WTC11 (cell line): ENCODE measurements at regions not wholly inside any gene's neighbourhood (a gene's known extent, or its start where the extent isn't known, plus 50 kb on each side); places are given as distances from the start of the nearest gene placed in this dataset.

Source experiments
- ATAC-seq: fragments of 200-7000 bp; cut with Tn5 transposase; 2 replicates; pipeline ENCODE4 v1.10.0; 2021; ENCODE audit warnings: mild to moderate bottlenecking, moderate library complexity
- CTCF ChIA-PET: fragments of 300-600 bp; sonication (Branson Sonifier 250); formaldehyde crosslinking; loops from one replicate; lab custom pipeline; 2021; ENCODE audit warnings: antibody characterized with exemption; lab: Charles Lee
- POLR2A ChIA-PET: fragments of 350-600 bp; sonication (Branson Sonifier 250); formaldehyde crosslinking; loops from one replicate; lab custom pipeline; 2021; ENCODE audit warnings: antibody characterized with exemption; lab: Charles Lee
- DNase-seq: peaks from one replicate; pipeline ENCODE4 v3.0.0; 2021; ENCODE audit warnings: low spot score
- H3K27ac Mint-ChIP-seq: 2 replicates; pipeline ENCODE4 v1.8.0; 2021; ENCODE audit warnings: mixed read lengths
- H3K27me3 Mint-ChIP-seq: 2 replicates; pipeline ENCODE4 v1.8.0; 2021; ENCODE audit warnings: low read depth, mild to moderate bottlenecking, moderate library complexity, mixed read lengths
- H3K36me3 Mint-ChIP-seq: 2 replicates; pipeline ENCODE4 v1.8.0; 2021; ENCODE audit warnings: mixed read lengths
- H3K4me1 Mint-ChIP-seq: 2 replicates; pipeline ENCODE4 v1.8.0; 2022; ENCODE audit warnings: mixed read lengths
- H3K4me3 Mint-ChIP-seq: 2 replicates; pipeline ENCODE4 v1.8.0; 2021; ENCODE audit warnings: mild to moderate bottlenecking, moderate library complexity, mixed read lengths
- H3K9me3 Mint-ChIP-seq: 2 replicates; pipeline ENCODE4 v1.8.0; 2021; ENCODE audit warnings: mixed read lengths
- ATF2 ChIP-seq: sonication (generic); formaldehyde crosslinking; IDR thresholded peaks from 2 replicates; pipeline ENCODE4 v1.8.1; 2022; ENCODE audit warnings: low read depth, missing genetic modification reagents, borderline replicate concordance
- CBFB ChIP-seq: sonication (generic); formaldehyde crosslinking; IDR thresholded peaks from 2 replicates; pipeline ENCODE4 v1.8.1; 2022; ENCODE audit warnings: mild to moderate bottlenecking, low read depth, missing genetic modification reagents
- FOXP1 ChIP-seq: sonication (generic); formaldehyde crosslinking; IDR thresholded peaks from 2 replicates; pipeline ENCODE4 v1.8.0; 2022; ENCODE audit warnings: missing genetic modification reagents, mild to moderate bottlenecking, moderate library complexity, borderline replicate concordance
- GABPB1 ChIP-seq: sonication (generic); formaldehyde crosslinking; IDR thresholded peaks from 2 replicates; pipeline ENCODE4 v1.8.1; 2023; ENCODE audit warnings: mild to moderate bottlenecking, missing genetic modification reagents
- GRHL2 ChIP-seq: fragments of 250-450 bp; sonication (Bioruptor Pico); IDR thresholded peaks from 2 replicates; pipeline ENCODE4 v1.8.0; 2022; ENCODE audit warnings: mild to moderate bottlenecking, moderate library complexity; ENCODE audit not compliant: insufficient replicate concordance, severe bottlenecking
- JAZF1 ChIP-seq: fragments of 250-450 bp; sonication (Bioruptor Pico); IDR thresholded peaks from 2 replicates; pipeline ENCODE4 v1.9.0; 2021; ENCODE audit warnings: moderate library complexity, mild to moderate bottlenecking, inconsistent platforms
- JUN ChIP-seq: sonication (generic); formaldehyde crosslinking; IDR thresholded peaks from 2 replicates; pipeline ENCODE4 v1.8.0; 2023; ENCODE audit warnings: mild to moderate bottlenecking, missing genetic modification reagents
- MLX ChIP-seq: sonication (generic); formaldehyde crosslinking; IDR thresholded peaks from 2 replicates; pipeline ENCODE4 v1.8.1; 2023; ENCODE audit warnings: mild to moderate bottlenecking, missing genetic modification reagents, moderate library complexity
- NFATC4 ChIP-seq: fragments of 250-450 bp; sonication (Bioruptor Pico); IDR thresholded peaks from 2 replicates; pipeline ENCODE4 v1.9.0; 2021; ENCODE audit warnings: mild to moderate bottlenecking
- NFE2L1 ChIP-seq: sonication (generic); formaldehyde crosslinking; IDR thresholded peaks from 2 replicates; pipeline ENCODE4 v1.8.1; 2023; ENCODE audit warnings: missing genetic modification reagents
- NR1H2 ChIP-seq: sonication (generic); formaldehyde crosslinking; IDR thresholded peaks from 2 replicates; pipeline ENCODE4 v1.9.0; 2021; ENCODE audit warnings: mild to moderate bottlenecking, moderate library complexity, missing genetic modification reagents
- NR3C1 ChIP-seq: sonication (generic); formaldehyde crosslinking; conservative IDR thresholded peaks from 2 replicates; pipeline ENCODE4 v1.8.1; 2023; ENCODE audit warnings: low read depth, mild to moderate bottlenecking, missing genetic modification reagents
- PRDM15 ChIP-seq: sonication (generic); formaldehyde crosslinking; IDR thresholded peaks from 2 replicates; pipeline ENCODE4 v1.8.0; 2022; ENCODE audit warnings: missing genetic modification reagents
- RORB ChIP-seq: fragments of 250-450 bp; sonication (Bioruptor Pico); IDR thresholded peaks from 2 replicates; pipeline ENCODE4 v1.9.0; 2021; ENCODE audit warnings: mild to moderate bottlenecking
- SOX15 ChIP-seq: fragments of 250-450 bp; sonication (Bioruptor Pico); IDR thresholded peaks from 2 replicates; pipeline ENCODE4 v1.9.0; 2021; ENCODE audit warnings: mild to moderate bottlenecking
- TP53 ChIP-seq: sonication (generic); formaldehyde crosslinking; IDR thresholded peaks from 2 replicates; pipeline ENCODE4 v1.8.1; 2023; ENCODE audit warnings: mild to moderate bottlenecking, missing genetic modification reagents
- ZNF263 ChIP-seq: sonication (generic); formaldehyde crosslinking; IDR thresholded peaks from 2 replicates; pipeline ENCODE4 v1.8.1; 2022; ENCODE audit warnings: low read depth, mild to moderate bottlenecking, moderate library complexity, missing genetic modification reagents
- ZNF425 ChIP-seq: fragments of 250-450 bp; sonication (Bioruptor Pico); conservative IDR thresholded peaks from 2 replicates; pipeline ENCODE4 v1.9.0; 2021; ENCODE audit warnings: mild to moderate bottlenecking
- TF ChIP-seq, protein P1 (sequence below): sonication (generic); formaldehyde crosslinking; IDR thresholded peaks from 2 replicates; pipeline ENCODE4 v1.8.1; 2023; ENCODE audit warnings: mild to moderate bottlenecking, missing genetic modification reagents, borderline replicate concordance
- TF ChIP-seq, protein P2 (sequence below): sonication (generic); formaldehyde crosslinking; conservative IDR thresholded peaks from 2 replicates; pipeline ENCODE4 v1.8.1; 2022; ENCODE audit warnings: mild to moderate bottlenecking, missing genetic modification reagents

DNA sequence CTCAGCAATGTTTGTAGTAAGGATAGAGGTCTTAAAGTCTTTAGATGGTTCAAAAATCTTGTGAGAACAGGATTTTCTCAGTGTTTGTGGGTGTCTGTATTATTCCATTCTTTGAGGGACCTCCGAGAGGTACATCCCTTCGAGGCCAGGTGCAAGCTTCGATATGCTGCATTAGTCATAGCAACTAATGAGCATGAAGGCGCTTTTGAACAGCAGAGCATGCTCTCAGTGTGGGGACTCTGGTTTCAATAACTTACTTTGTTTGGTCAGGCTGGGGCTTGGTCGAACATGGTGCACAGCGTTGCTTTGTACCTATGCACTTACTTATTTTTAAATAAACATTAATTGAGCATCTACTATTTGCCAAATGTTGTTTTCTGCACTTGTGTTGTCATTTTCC is 297.9 kb downstream of the CLIC5 start:
- no peak for TF ChIP-seq GRHL2 (CRISPR knock-in tag)
- TF ChIP-seq SOX15 (CRISPR knock-in tag), result no peak
- TF ChIP-seq RORB, result no peak
- TF ChIP-seq ZNF263 (CRISPR knock-in tag), result no peak
- TF ChIP-seq CBFB, result no peak
- TF ChIP-seq ATF2, result no peak
- no peak for TF ChIP-seq NFATC4 (CRISPR knock-in tag)
- no peak for TF ChIP-seq NR1H2 (CRISPR knock-in tag)
- TF ChIP-seq PRDM15 (CRISPR knock-in tag), result no peak
- CTCF ChIA-PET, result no interaction called here

GRCh38 chr6:45717027-45717426 is 298.6 kb downstream of the CLIC5 start:
- ATAC-seq, result no peak
- no peaks in the 10 kb centered on the region for H3K36me3 Mint-ChIP-seq
- TF ChIP-seq, protein P1, sequence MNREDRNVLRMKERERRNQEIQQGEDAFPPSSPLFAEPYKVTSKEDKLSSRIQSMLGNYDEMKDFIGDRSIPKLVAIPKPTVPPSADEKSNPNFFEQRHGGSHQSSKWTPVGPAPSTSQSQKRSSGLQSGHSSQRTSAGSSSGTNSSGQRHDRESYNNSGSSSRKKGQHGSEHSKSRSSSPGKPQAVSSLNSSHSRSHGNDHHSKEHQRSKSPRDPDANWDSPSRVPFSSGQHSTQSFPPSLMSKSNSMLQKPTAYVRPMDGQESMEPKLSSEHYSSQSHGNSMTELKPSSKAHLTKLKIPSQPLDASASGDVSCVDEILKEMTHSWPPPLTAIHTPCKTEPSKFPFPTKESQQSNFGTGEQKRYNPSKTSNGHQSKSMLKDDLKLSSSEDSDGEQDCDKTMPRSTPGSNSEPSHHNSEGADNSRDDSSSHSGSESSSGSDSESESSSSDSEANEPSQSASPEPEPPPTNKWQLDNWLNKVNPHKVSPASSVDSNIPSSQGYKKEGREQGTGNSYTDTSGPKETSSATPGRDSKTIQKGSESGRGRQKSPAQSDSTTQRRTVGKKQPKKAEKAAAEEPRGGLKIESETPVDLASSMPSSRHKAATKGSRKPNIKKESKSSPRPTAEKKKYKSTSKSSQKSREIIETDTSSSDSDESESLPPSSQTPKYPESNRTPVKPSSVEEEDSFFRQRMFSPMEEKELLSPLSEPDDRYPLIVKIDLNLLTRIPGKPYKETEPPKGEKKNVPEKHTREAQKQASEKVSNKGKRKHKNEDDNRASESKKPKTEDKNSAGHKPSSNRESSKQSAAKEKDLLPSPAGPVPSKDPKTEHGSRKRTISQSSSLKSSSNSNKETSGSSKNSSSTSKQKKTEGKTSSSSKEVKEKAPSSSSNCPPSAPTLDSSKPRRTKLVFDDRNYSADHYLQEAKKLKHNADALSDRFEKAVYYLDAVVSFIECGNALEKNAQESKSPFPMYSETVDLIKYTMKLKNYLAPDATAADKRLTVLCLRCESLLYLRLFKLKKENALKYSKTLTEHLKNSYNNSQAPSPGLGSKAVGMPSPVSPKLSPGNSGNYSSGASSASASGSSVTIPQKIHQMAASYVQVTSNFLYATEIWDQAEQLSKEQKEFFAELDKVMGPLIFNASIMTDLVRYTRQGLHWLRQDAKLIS (CRISPR knock-in tag), result no peak
- TF ChIP-seq, all 79 proteins: peak for 0
- Mint-ChIP-seq H3K4me3 (no peak overlapping the region), H3K27ac (no peak overlapping the region), H3K4me1 (peaks cover 6% of the 10 kb centered on the region), H3K9me3 (no peaks in the 10 kb centered on the region), H3K27me3 (no peaks in the 10 kb centered on the region; the same call in 1 of the 2 replicates)
- no peak for DNase-seq
- ChIA-PET POLR2A (no interaction called here), CTCF (interaction anchor here (0.8 to 3.5 kb wide), 2 partner anchors 205 to 216 kb away, joined by 4 to 36 read pairs; no protein-coding TSS in a partner anchor)

More for the DNA sequence above, 297.9 kb downstream of the CLIC5 start:
- Mint-ChIP-seq H3K4me3 (no peak overlapping the region), H3K4me1 (peaks cover 6% of the 10 kb centered on the region), H3K9me3 (peaks cover under 1% of the 10 kb centered on the region; the same call in 1 of the 2 replicates), H3K36me3 (no peaks in the 10 kb centered on the region), H3K27me3 (no peaks in the 10 kb centered on the region; the same call in 1 of the 2 replicates), H3K27ac (no peak overlapping the region)
- no peak for DNase-seq
- no peak for ATAC-seq
- POLR2A ChIA-PET, result no interaction called here

- no peak overlapping the region for H3K4me3 Mint-ChIP-seq
- no peaks in the 10 kb centered on the region for H3K36me3 Mint-ChIP-seq
- DNase-seq (no peak), ATAC-seq (no peak)
- no peaks in the 10 kb centered on the region for H3K9me3 Mint-ChIP-seq
- POLR2A ChIA-PET, result no interaction called here
- H3K27me3 Mint-ChIP-seq, result no peaks in the 10 kb centered on the region
- CTCF ChIA-PET, result interaction anchor here (1.4 to 3.5 kb wide), 5 partner anchors 52 to 1240 kb away, joined by 8 to 36 read pairs (median 22); no protein-coding TSS in a partner anchor
- no peak overlapping the region for H3K27ac Mint-ChIP-seq
- H3K4me1 Mint-ChIP-seq, result peaks cover 6% of the 10 kb centered on the region
- TF ChIP-seq ZNF425 (CRISPR knock-in tag) (no peak), MLX (CRISPR knock-in tag) (no peak), NFE2L1 (CRISPR knock-in tag) (no peak), NR1H2 (CRISPR knock-in tag) (no peak), SOX15 (CRISPR knock-in tag) (no peak), RORB (no peak), TP53 (CRISPR knock-in tag) (no peak), JAZF1 (no peak), GABPB1 (CRISPR knock-in tag) (no peak), JUN (no peak), NR3C1 (CRISPR knock-in tag) (no peak), FOXP1 (CRISPR knock-in tag) (no peak)
- TF ChIP-seq, protein P2, sequence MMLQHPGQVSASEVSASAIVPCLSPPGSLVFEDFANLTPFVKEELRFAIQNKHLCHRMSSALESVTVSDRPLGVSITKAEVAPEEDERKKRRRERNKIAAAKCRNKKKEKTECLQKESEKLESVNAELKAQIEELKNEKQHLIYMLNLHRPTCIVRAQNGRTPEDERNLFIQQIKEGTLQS (CRISPR knock-in tag), result no peak
Measured at GRCh38 chr6:45715508-45715803, 300.2 kb downstream of the CLIC5 start.
